GM18858 (cell line): ENCODE measurements at regions not wholly inside any gene's neighbourhood (a gene's known extent, or its start where the extent isn't known, plus 50 kb on each side); places are given as distances from the start of the nearest gene placed in this dataset.
"Not testable (repeated sequence)": the region's sequence is repeated elsewhere in the genome, so short reads cannot be mapped to it uniquely, and the experiment has no call there.

Experiments used
- ATAC-seq: cut with Tn5 transposase; IDR thresholded peaks from one replicate; pipeline ENCODE4 v1.9.1; 2021; ENCODE audit not compliant: unreplicated experiment

DNA sequence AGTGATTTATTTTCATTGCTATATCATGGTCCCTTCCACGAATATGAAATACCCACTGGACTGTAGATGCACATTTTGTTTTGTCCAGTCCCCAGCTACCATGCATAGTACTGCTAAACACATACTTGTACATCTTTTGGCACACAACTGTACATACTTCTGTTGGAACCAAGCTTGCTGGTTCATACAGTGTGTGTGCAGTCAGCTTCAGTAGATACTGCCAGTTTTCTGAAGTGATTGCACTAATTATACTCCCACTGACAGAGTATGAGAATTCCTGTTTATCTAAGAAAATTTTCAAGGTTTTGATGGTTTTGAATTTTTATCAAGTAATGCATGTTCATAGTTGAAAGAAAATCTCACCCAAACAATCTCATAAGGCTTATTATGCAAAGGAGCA, 100.7 kb upstream of the LMCD1 start:
- no peak for ATAC-seq

DNA sequence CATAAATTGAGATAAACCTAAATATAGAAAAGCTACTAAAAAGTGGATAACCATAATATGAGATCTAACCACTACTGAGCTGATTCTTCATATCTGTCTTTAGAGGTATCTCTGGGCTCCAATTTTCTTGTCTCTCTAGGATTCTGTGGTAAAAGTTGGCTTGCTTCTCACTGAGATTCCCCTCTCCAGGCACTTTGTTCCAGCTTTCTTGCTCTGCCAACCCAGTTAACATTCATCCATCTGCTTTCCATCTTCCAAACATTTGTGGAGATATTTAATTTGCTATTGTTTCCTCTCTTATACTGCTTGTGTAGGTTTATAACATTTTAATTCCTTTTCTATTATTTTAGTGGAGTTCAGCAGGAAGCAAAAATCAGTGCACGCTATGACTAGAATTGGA, 97.6 kb upstream of the LMCD1 start:
- ATAC-seq: no peak

DNA sequence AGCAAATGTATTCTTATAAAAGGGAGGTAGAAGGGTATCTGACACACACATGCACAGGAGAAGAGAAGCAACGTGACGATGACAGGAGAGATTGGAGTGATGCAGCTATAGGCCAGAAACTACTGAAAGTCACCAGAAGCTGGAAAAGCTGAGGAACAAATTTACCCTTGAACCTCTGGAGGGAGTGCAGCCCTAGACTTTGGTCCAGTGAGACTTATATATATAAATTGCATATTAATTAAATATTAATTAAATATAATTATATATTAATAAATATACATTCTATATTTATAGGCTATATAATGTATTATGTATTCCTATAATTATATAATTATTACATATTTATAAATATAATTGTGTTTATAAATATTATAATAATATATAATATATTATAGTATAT, 96.5 kb upstream of the LMCD1 start:
- ATAC-seq: no peak

DNA sequence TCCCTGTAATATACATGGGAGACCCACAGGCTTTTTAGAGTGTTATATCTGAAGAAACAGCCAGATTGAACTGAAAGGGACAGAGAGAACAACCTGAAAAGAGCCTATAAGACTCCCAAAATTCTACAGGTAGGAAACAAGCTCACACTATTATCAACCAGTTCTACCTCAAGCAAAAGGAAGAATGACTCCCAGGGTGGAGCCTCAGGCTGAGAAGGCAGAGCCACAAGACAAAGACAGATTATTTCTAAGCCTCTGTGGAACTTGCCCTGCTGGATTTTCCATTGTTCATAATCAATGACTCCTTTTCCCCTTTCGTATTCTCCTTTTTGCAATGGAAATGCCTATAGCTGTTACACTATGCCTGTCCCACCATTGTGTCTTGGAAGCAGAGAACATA, 95.1 kb upstream of the LMCD1 start:
- ATAC-seq: no peak

DNA sequence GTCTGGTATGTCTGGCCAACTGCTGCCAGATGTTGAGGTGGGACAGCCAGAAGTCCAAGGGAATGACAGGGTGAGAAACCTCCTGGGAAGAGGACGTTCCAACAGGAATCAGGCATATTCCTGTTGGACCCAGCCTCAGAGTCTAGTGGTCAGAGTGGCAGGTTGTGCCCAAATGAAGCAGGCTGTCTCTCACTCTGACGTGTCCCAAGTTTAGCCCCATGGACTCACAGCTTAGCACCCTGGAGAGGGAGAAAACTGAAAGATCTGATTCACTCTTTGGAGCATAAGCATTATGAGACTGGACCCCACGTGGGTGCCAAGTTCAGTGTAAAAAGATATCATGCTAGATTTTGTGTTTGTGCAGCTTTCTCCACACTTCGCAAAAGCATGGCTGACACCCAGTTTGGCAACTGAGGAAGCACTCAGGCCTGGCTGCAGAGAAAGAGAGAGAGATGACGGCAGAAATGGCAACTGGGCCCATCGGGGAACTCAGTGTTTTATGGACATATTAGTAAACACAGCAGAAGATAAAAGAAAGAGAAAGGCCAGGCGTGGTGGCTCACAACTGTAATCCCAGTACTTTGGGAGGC, 88.2 kb upstream of the LMCD1 start:
- ATAC-seq: no peak

DNA sequence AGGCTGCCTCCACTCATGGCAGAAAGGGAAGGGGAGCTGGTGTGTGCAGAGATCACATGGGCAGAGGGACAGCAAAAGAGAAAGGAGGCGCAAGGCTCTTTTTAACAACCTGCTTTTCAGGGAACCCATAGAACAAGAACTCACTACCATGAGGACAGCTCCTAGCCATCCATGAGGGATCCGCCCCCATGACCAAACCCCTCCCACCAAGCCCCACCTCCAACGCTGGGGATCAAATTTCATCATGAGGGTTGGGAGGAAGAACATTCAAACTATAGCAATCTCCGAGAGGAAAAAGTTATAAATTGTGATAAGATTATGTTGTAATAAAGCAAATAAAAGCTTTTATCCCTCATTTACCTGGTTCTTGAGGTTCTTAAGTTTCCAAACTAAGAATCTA, 84.7 kb upstream of the LMCD1 start:
- no peak for ATAC-seq

DNA sequence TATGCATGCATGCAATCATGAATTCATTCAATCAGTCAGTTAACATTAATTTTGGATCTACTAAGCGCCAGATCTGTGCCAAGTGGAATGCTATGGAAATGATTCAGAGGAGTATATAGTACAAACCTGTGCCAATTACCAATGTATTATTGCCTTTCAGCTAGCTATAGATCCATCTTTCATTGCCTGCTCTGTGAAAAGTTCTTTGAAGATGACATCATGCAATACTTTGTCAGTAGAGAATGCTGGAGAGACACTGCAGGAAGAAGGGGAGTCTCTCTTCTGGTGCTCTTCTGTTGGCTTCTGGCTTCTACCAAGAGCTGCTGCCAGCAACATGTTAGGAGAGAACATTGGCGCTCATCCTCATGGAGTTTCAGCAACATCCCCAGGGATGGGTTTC, 81.0 kb upstream of the LMCD1 start:
- no peak for ATAC-seq

DNA sequence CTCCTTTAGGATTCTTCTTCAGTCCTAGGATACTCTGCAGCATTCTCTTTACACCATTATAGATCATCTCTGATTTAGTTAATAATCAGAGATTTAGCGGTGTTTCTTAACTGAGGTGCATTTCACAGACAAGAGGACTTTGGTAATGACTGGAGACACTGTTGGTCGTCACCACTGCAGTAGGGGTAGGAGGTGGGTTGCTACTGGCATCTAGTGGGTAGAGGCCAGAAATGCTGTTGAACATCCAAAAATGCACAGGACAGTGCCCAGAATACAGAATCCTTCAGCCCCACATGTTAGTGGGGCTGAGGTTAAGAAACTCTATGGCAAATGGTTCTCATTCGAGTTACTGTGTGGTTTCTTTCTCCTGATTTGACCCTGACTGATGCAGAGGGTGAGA, 80.4 kb upstream of the LMCD1 start:
- ATAC-seq: no peak

DNA sequence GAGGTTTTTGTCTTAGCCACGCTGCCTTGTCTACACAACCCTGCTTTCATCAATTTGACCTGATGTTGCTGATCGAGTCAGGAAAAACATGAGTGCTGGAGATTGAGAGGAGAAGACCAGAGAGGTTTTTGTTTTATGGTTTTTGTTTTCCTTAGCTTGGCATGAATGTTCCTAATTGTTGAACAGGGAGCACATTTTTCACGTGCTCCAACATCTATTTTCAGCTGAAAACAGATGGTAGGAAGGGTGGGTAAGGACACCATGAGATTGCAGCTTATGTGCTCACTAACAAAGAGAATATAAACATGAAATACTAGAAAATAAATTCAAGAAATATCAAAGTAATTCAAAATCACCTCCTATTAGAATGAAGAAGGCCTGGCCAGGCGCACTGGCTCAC, 79.9 kb upstream of the LMCD1 start:
- no peak for ATAC-seq

DNA sequence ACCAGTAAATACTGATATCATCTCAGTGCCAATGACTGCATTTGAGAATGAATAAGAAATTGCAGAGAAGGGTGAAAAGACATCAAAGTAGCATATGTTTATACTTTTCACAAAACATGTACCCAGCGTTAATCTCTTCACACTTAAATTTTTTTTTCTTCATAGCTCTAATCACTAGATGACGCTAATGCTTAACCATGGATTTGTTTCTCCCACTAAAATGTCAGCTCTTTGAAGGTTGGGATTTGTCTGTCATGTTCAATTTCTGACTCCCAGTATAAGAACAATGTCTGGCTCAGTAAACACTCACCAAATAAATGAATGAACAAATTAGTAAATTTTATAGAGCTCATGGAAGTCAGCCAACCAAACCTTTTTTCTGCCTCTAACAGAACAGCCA, 78.3 kb upstream of the LMCD1 start:
- ATAC-seq: no peak

DNA sequence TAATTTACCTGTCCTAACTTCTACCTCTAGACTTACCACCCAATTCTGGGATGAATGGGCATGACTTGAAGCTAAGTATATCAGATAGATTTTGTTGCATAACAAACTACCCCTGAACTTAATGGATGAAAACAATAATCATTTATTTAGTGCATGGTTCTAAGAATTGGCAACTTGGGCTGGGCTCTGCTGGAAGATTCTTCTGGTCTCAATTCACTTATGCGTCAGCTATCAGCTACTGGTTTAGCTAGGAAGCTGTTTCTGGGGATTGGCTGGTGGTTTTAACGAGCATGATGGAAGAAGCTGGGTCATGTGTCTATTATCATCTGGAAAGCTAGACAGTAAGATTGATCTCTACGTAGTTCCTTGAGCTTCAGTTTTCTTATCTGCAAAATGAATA, 77.3 kb upstream of the LMCD1 start:
- ATAC-seq: no peak

DNA sequence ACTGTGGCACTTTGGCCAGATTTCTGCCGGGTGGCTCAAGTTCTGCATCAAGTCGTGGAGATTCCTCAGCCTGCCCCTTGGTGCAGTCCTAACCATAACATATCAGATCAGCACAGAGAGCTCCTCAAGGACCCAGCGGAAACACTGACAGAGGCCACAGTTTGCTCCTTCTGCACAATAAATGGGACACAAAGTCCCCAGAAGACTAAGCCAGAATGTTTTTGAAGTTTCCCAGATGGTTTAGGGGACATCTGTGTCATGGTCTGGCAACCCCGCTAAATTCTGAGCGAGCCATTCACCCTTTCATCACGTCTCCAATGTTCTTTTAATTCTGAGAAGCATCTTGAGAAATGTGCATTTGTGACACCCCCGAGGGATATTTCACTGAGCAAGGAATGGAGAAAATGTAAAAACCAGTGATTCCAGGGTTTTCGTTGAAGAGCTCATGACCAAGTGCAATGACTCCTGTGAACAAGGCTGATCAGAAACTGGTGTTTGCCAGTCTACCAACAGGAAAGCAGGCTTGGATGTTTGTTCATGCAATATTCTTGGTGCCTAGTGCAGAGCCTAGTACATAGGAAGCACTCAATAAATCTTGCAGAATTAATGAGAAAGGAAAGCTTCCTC, 64.8 kb upstream of the LMCD1 start:
- no peak for ATAC-seq

DNA sequence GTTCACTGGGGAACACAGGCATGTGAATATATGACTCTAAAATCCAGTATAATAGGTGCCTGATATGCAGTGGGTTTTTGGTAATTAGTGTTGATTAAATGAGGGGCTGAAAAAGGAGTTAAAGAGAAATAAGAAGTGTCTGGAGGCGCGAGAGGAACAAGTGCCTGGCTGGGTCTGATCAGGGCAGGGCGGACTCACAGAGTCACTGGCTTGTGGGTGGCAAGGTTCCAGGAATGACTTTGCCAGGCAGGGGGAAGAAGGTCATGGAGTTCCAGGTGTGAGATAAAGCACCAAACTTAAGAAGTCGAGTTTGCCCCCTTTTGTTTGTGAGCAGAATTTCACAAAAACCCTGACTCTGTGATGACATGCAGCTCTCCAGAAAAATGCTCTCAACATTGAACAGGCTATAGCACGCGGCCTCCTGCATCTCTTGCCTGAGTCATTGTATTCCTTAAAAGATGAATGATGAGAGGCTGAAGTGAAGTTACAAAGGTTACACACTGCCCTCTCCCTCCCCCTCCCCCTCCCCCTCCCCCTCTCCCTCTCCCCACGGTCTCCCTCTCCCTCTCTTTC, 63.0 kb upstream of the LMCD1 start:
- no peak for ATAC-seq

DNA sequence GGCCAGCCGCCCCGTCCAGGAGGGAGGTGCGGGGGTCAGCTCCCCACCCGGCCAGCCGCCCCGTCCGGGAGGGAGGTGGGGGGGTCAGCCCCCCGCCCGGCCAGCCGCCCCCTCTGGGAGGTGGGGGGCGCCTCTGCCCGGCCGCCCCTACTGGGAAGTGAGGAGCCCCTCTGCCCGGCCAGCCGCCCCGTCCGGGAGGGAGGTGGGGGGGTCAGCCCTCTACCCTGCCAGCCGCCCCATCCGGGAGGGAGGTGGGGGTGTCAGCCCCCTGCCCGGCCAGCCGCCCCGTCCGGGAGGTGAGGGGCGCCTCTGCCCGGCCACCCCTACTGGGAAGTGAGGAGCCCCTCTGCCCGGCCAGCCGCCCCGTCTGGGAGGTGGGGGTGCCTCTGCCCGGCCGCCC, 61.5 kb upstream of the LMCD1 start:
- not testable (repeated sequence) for ATAC-seq

DNA sequence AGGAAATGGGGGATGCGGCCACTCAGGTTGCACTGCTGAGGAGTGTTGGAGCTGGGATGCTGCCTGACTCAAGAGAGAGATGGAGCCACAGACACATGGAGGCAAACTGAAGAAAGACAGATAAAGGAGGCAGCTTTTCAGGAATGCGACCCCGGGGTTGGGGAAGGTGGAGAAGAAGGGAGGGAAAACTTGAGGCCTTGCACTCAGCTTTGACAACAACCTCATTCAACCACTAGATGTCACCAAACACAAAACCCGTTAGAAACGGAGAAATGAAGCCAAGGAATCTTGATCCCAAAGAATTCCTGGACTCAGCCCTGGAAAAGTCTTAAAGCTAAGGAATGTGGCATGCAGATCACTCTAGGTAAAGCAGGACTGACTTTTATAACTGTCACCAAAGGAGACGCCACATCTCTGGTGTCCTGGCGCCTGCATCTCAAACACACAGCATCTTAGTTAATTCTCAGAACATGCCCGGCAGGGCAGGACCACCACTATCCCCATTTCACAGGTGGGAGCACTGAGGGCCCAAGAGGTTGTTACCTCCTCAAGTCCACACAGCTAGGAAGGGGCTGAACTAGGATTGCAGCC, 59.6 kb upstream of the LMCD1 start:
- no peak for ATAC-seq

DNA sequence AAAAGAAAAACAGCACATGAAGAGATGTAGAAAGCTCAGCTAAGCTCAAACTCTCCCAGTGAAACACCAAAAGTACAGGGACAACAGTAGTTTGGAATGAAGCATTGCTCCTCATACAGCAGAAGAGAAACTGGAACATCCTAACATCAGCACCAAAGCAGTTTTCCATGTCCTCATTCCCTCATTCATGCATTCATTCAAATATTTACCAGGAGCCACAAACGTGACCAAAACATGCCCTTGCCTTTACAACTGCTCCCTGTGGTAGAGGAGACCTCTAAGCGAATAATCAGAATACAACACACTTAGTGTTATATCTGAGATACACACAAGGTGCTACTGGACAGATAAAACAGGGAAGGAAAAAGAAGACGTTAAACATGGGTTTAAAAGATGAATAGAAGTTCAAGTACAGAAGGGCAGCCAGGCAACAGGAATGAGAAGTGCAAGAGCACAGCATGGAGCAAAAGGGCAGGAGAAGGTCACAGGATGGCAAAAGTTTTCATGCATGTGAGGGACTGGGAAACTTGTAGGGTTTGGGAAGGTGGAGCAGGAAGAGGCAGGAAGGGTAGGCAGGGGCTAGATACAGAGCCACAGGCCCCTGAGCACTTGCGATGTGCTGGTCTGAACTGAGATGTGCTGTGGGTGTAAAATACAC, 58.5 kb upstream of the LMCD1 start:
- ATAC-seq: no peak

DNA sequence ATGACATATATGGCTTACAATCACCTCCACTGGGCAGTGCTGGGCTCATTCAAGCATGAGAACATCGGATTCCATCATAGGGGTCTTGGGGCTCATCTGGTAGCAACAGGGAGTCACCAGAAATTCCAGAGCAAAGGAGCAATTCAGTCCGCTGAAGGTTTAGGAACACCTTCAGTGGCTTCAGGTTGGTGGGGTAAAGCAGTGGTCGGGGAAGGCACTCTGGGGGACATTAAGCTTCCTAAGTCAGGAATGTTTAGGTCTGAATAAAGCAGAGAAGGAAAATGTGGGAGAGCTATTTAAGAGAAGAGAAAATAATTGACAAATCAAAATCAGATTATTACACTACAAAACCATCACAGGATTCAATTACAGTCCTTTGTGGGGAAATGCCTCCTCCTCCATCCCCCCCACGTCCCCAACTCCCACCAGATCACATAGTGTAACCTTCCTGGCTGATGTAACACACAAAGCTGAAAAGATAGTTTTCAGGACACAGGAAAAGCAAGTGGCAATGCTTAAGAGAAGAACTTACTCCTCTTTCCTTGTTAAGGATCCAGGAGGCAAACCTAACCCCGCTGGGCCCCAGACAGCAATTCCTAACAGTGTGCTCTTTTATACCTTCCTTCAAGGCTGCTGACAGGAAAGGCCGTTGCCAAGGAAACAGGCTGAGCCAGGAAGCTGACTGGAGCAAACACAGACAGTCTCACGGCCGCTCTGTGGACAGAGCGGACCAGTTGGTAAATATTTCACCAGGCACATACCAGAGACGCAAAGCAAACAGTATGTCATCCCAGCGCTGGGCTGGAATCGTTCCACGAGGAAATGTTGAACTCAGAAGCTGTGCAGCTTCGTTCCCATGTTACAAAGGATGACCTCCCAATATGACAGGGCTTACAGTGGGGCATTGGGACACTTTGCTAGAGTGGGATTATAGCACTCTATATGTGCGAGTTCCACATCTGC, 57.5 kb upstream of the LMCD1 start:
- no peak for ATAC-seq

DNA sequence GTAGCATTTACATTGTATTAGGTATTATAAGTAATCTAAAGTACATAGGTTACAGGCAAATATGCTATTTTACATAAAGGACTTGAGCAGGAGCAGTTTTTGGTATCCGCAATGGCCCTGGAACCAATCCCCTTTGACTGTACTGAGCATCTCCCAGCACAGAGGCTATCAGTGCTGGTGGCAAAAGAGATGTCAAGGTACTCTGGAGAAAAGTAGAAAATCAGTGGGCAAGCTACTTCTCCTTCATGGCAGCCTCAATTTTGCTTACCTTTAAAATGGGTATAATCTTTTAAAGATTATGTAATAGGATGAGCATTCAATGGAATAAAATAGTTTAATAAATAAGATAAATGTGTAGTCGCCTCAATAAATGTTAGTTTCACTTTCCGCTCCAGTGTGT, 56.7 kb upstream of the LMCD1 start:
- no peak for ATAC-seq

DNA sequence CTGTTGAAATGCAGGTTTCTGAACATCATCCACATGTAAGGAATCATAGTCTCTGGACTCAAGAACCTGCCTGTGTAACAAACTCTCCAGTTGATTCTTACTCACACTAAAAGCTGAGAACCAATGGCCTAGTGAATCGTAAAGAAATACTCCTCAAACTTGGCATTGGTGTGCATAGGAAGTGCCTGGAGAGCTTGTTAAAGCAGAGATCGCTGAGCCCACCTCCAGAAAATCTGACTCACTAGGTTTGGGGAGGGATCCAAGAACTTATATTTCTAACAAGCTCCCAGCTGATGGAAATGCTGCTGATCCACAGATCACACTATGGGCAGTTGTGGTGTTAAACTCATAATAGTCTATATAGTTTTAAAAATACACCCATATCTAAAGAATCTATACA, 55.8 kb upstream of the LMCD1 start:
- no peak for ATAC-seq

DNA sequence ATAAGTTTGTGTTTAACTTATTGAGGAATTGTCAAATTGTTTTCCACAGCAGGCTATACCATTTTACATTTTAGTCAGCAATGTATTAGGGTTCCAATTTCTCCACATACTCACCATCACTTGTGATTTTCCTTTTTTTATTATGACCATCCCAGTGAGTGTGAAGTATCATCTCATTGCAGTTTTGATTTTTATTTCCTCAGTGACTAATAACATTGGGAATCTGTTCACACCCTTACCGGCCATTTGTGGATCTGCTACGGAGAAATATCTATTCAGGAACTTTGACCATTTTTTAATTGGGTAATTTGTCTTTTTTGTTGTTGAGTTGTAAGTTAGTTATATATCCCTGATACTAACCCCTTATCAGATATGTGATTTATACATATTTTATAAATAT, 54.8 kb upstream of the LMCD1 start:
- no peak for ATAC-seq

DNA sequence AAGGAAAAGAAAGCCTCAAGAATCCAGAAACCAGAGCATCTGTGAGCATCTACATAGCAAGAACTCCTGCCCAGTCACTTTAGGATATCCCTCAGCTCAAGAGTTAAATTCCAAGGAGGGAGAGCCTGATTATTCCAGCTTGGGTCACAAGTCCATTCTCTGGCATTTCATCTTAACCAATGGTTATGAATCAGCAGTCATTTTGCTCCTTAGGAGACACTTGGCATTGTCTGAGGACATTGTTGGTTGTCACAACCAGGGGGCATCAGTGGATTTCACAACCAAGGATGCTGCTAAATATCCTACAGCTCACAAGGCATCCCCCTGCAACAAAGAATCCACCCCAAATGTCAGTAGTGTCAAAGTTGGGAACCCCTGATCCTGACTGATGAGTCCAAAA, 51.0 kb upstream of the LMCD1 start:
- ATAC-seq: no peak
